A673 (cell line): ENCODE measurements at regions not wholly inside any gene's neighbourhood (a gene's known extent, or its start where the extent isn't known, plus 50 kb on each side); places are given as distances from the start of the nearest gene placed in this dataset.

Source experiments
- CTCF ChIP-seq: fragments of 300-800, 200-600 bp; sonication (generic); conservative IDR thresholded peaks from 2 replicates; pipeline ENCODE4 v1.5.1; 2017; ENCODE audit warnings: low read depth, mild to moderate bottlenecking, antibody characterized with exemption, low read length, moderate library complexity, mixed read lengths
- EZH2 ChIP-seq: fragments of 200-600 bp; sonication (generic); IDR thresholded peaks from 2 replicates; pipeline ENCODE4 v1.6.1; 2017; ENCODE audit warnings: borderline replicate concordance, low read depth, mild to moderate bottlenecking, mixed read lengths, antibody characterized with exemption, low read length; ENCODE audit not compliant: poor library complexity, severe bottlenecking

- TF ChIP-seq CTCF (no peak), EZH2 (no peak)
Observed at GRCh38 chr12:115870510-115870909, 407.0 kb downstream of the MED13L start.
